Left cardiac atrium (tissue), 4 donors: ENCODE measurements at regions not wholly inside any gene's neighbourhood (a gene's known extent, or its start where the extent isn't known, plus 50 kb on each side); places are given as distances from the start of the nearest gene placed in this dataset.

Source experiments
- ATAC-seq, 2 donors: fragments of 200-7000 bp; cut with Tn5 transposase; one replicate each; pipeline ENCODE4 v1.9.1; 2020; ENCODE audit warnings: mild to moderate bottlenecking in 2 of 2, moderate library complexity in 2 of 2
- DNase-seq: peaks from one replicate; pipeline ENCODE4 v3.0.0-alpha.2; 2020
- intact Hi-C, 2 donors: fragments of 100-400 bp; cut with DNase I; formaldehyde crosslinking; loops; one replicate each; pipeline versions ENCODE4 v1.14.1 to v1.15.1; 2022 to 2023
- donor health status: DM: no; HTN: yes; CAD: no.
- donor health status: DM: no; HTN: yes; CAD: no; lungs with severe emphysema.
- donor health status: DM: yes; HTN: yes; CAD: no.
- donor health status: Dilated cardiomyopathy.

GRCh38 chr2:134146620-134147019 lies 107.3 kb upstream of the MGAT5 start:
- no peak for ATAC-seq
- intact Hi-C loops, result no loop called here

GRCh38 chr2:134148172-134148571 lies 105.7 kb upstream of the MGAT5 start:
- intact Hi-C loops, result no loop called here
- no peak for ATAC-seq
- no peak for DNase-seq

More at GRCh38 chr2:134146620-134147019, 107.3 kb upstream of the MGAT5 start:
- DNase-seq, result no peak

- DNase-seq (no peak), ATAC-seq (no peak)
- intact Hi-C loops, result no loop called here
Measured at GRCh38 chr2:134148843-134149472, 104.9 kb upstream of the MGAT5 start.

- no peak for DNase-seq
- intact Hi-C loops, result no loop called here
- ATAC-seq, result peak; percentile 42 to 46
Measured at GRCh38 chr2:134149904-134150303, 104.0 kb upstream of the MGAT5 start.

GRCh38 chr2:134150760-134151159 lies 103.1 kb upstream of the MGAT5 start:
- DNase-seq, result no peak
- ATAC-seq, result no peak
- intact Hi-C loops, result no loop called here

GRCh38 chr2:134152045-134153010 lies 101.5 kb upstream of the MGAT5 start:
- intact Hi-C loops, result no loop called here
- ATAC-seq (no peak), DNase-seq (no peak)

- DNase-seq, result no peak
- no peak for ATAC-seq
- intact Hi-C loops, result no loop called here
Measured at GRCh38 chr2:134153294-134153880, 100.5 kb upstream of the MGAT5 start.

GRCh38 chr2:134154246-134154645 lies 99.6 kb upstream of the MGAT5 start:
- DNase-seq (peak; percentile 55), ATAC-seq (peak in 1 of 2 donors; percentile 36)
- intact Hi-C loops, result no loop called here

- peak in 1 of 2 donors; percentile 21 for ATAC-seq
- DNase-seq, result no peak
- intact Hi-C loops, result no loop called here
Measured at GRCh38 chr2:134155134-134155533, 98.7 kb upstream of the MGAT5 start.

GRCh38 chr2:134158295-134158694 lies 95.6 kb upstream of the MGAT5 start:
- ATAC-seq, result no peak
- no peak for DNase-seq
- intact Hi-C loops, result no loop called here

GRCh38 chr2:134161170-134161547 lies 92.7 kb upstream of the MGAT5 start:
- ATAC-seq, result peak in 1 of 2 donors; percentile 57

GRCh38 chr2:134163336-134163735 lies 90.5 kb upstream of the MGAT5 start:
- intact Hi-C loops, result no loop called here
- ATAC-seq (no peak), DNase-seq (no peak)

More at GRCh38 chr2:134161170-134161547, 92.7 kb upstream of the MGAT5 start:
- intact Hi-C loops, result no loop called here
- peak; percentile 63 for DNase-seq

- no peak for DNase-seq
- intact Hi-C loops, result no loop called here
- no peak for ATAC-seq
Measured at GRCh38 chr2:134164306-134164705, 89.6 kb upstream of the MGAT5 start.

GRCh38 chr2:134167015-134167414 lies 86.9 kb upstream of the MGAT5 start:
- intact Hi-C loops, result no loop called here
- ATAC-seq, result no peak
- DNase-seq, result no peak

GRCh38 chr2:134169788-134170187 lies 84.1 kb upstream of the MGAT5 start:
- DNase-seq, result no peak
- no peak for ATAC-seq
- intact Hi-C loops, result loop anchor here in 1 of 2 donors (5.0 kb wide), 2 partner anchors 32 to 88 kb away; no protein-coding TSS in a partner anchor

GRCh38 chr2:134170294-134170693 lies 83.6 kb upstream of the MGAT5 start:
- DNase-seq (no peak), ATAC-seq (no peak)
- intact Hi-C loops, result loop anchor here in 1 of 2 donors (5.0 kb wide), 2 partner anchors 33 to 87 kb away; no protein-coding TSS in a partner anchor

- DNase-seq, result no peak
- intact Hi-C loops, result loop anchor here in 1 of 2 donors (5.0 kb wide), 2 partner anchors 33 to 87 kb away; no protein-coding TSS in a partner anchor
Measured at GRCh38 chr2:134170700-134171099, 83.2 kb upstream of the MGAT5 start.

GRCh38 chr2:134173338-134174016 lies 80.4 kb upstream of the MGAT5 start:
- ATAC-seq (peak; percentile 64 to 77), DNase-seq (peak; percentile 51)
- intact Hi-C loops, result loop anchor here in 1 of 2 donors (5.0 kb wide), 2 partner anchors 36 to 84 kb away; no protein-coding TSS in a partner anchor

More at GRCh38 chr2:134170700-134171099, 83.2 kb upstream of the MGAT5 start:
- no peak for ATAC-seq

GRCh38 chr2:134174711-134175110 lies 79.2 kb upstream of the MGAT5 start:
- DNase-seq (no peak), ATAC-seq (peak; percentile 73 to 76)
- intact Hi-C loops, result loop anchor here in 1 of 2 donors (5.0 kb wide), 2 partner anchors 37 to 83 kb away; no protein-coding TSS in a partner anchor
